ENCODE measurements at regions not wholly inside any gene's neighbourhood (a gene's known extent, or its start where the extent isn't known, plus 50 kb on each side); places are given as distances from the start of the nearest gene placed in this dataset.

GRCh38 chr7:115754226-115754625 lies 276.3 kb downstream of the TFEC start:
- Histone ChIP-seq H3K36me3 (ENCODE audit: control insufficient read depth, insufficient read depth, low read length) (no peaks in the 10 kb centered on the region), H3K14ac (replicated peaks; ENCODE audit: low read depth, low read length) (no peak overlapping the region), H2BK15ac (ENCODE audit: low read depth, low read length) (no peak overlapping the region), H2BK120ac (ENCODE audit: low read depth, low read length) (no peak overlapping the region), H2BK5ac (ENCODE audit: low read depth, low read length, poor library complexity, severe bottlenecking) (no peak overlapping the region), H3K9me3 (ENCODE audit: control insufficient read depth, insufficient read depth, low read length) (no peaks in the 10 kb centered on the region), H3K18ac (ENCODE audit: low read depth, low read length) (no peak overlapping the region), H3K9ac (ENCODE audit: low read depth, low read length) (no peak overlapping the region), H3K4me1 (ENCODE audit: control insufficient read depth, insufficient read depth, low read length) (no peaks in the 10 kb centered on the region), H3K23ac (ENCODE audit: low read depth, low read length) (no peak overlapping the region), H2AK5ac (ENCODE audit: low read depth, low read length) (no peak overlapping the region), H2AK9ac (replicated peaks; ENCODE audit: low read depth, low read length, poor library complexity) (no peak overlapping the region), H4K5ac (ENCODE audit: low read depth, low read length) (no peak overlapping the region), H2AFZ (replicated peaks; ENCODE audit: low read length, poor library complexity) (no peak overlapping the region), H3K56ac (ENCODE audit: extremely low read depth, insufficient read depth, low read length) (no peak overlapping the region), H3K4ac (ENCODE audit: low read depth, low read length) (no peak overlapping the region), H3K27me3 (ENCODE audit: control insufficient read depth, insufficient read depth, low read length) (no peaks in the 10 kb centered on the region), H3K4me3 (ENCODE audit: insufficient read depth, low read depth, low read length) (no peak overlapping the region), H3K4me2 (ENCODE audit: low read depth, low read length) (no peak overlapping the region), H4K8ac (ENCODE audit: low read depth in 2 of 2, low read length in 2 of 2) (no peak overlapping the region), H4K91ac (ENCODE audit: insufficient read depth, low read depth, low read length) (no peak overlapping the region), H3K27ac (ENCODE audit: insufficient read depth, low read length) (no peak overlapping the region), H4K20me1 (ENCODE audit: insufficient read depth, low read length) (no peaks in the 10 kb centered on the region), H3K9me1 (ENCODE audit: insufficient read depth, low read length) (no peaks in the 10 kb centered on the region), H2BK20ac (ENCODE audit: low read depth, low read length) (no peak overlapping the region), H3K79me1 (ENCODE audit: low read depth in 1 of 2, low read length in 2 of 2) (no peaks in the 10 kb centered on the region)
- in situ Hi-C loops (cut with MboI; ENCODE audit: low sequenced_read_pairs), result no loop called here
- no CpG with 5 or more reads among the region's 2 CpGs for WGBS, 2 experiments (ENCODE audit: extremely low coverage in 2 of 2, insufficient read length in 1 of 2)
- intact Hi-C loops (cut with micrococcal nuclease), result no loop called here
- DNase-seq, result no peak
- TF ChIP-seq, protein P1, sequence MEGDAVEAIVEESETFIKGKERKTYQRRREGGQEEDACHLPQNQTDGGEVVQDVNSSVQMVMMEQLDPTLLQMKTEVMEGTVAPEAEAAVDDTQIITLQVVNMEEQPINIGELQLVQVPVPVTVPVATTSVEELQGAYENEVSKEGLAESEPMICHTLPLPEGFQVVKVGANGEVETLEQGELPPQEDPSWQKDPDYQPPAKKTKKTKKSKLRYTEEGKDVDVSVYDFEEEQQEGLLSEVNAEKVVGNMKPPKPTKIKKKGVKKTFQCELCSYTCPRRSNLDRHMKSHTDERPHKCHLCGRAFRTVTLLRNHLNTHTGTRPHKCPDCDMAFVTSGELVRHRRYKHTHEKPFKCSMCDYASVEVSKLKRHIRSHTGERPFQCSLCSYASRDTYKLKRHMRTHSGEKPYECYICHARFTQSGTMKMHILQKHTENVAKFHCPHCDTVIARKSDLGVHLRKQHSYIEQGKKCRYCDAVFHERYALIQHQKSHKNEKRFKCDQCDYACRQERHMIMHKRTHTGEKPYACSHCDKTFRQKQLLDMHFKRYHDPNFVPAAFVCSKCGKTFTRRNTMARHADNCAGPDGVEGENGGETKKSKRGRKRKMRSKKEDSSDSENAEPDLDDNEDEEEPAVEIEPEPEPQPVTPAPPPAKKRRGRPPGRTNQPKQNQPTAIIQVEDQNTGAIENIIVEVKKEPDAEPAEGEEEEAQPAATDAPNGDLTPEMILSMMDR (conservative IDR thresholded peaks at IDR 0.05; ENCODE audit: low read depth, low read length), result no peak
- no peak for TF ChIP-seq FOS (IDR thresholded peaks at IDR 0.05; ENCODE audit: low read depth, low read length)
- TF ChIP-seq RFX5 (IDR thresholded peaks at IDR 0.05; ENCODE audit: low read depth, low read length), result no peak
- no peak for TF ChIP-seq NFE2L2 (IDR thresholded peaks at IDR 0.05; ENCODE audit: low read depth, low read length)
- no peak for TF ChIP-seq POLR2A (IDR thresholded peaks at IDR 0.05; ENCODE audit: low read depth, low read length)
- TF ChIP-seq, protein P2, sequence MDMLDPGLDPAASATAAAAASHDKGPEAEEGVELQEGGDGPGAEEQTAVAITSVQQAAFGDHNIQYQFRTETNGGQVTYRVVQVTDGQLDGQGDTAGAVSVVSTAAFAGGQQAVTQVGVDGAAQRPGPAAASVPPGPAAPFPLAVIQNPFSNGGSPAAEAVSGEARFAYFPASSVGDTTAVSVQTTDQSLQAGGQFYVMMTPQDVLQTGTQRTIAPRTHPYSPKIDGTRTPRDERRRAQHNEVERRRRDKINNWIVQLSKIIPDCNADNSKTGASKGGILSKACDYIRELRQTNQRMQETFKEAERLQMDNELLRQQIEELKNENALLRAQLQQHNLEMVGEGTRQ (IDR thresholded peaks at IDR 0.05; ENCODE audit: low read depth, low read length), result no peak
- TF ChIP-seq BHLHE40 (IDR thresholded peaks at IDR 0.05; ENCODE audit: low read depth, low read length), result no peak
- no peak for TF ChIP-seq MXI1 (IDR thresholded peaks at IDR 0.05; ENCODE audit: borderline replicate concordance, low read depth, low read length)
- no peak for TF ChIP-seq CHD1 (IDR thresholded peaks at IDR 0.05; ENCODE audit: low read depth, low read length)
- CTCF ChIA-PET, result no interaction called here
- no peak for ATAC-seq (ENCODE audit: low read depth)
- dilution Hi-C loops (cut with HindIII; ENCODE audit: low sequenced_read_pairs, unreplicated experiment), result no loop called here
- BruUV-seq (replicated peaks), result no TSS peak
- POLR2A ChIA-PET (ENCODE audit: unreplicated experiment), result no interaction called here
